ENCODE measurements at regions not wholly inside any gene's neighbourhood (a gene's known extent, or its start where the extent isn't known, plus 50 kb on each side); places are given as distances from the start of the nearest gene placed in this dataset.

- intact Hi-C loops (cut with DNase I), result no loop called here
- no peak for TF ChIP-seq CTCF (IDR thresholded peaks at IDR 0.05)
- ATAC-seq, result peak in 1 of 4 donors; percentile 9
- Histone ChIP-seq H3K4me1 (peaks cover 0 to 6% (median 0%) of the 10 kb centered on the region in 3 donors), H3K36me3 (no peaks in the 10 kb centered on the region), H3K9me3 (no peaks in the 10 kb centered on the region), H3K27me3 (no peaks in the 10 kb centered on the region), H3K4me3 (no peak overlapping the region), H3K27ac (no peak overlapping the region)
- no peak for DNase-seq
- WGBS, 2 donors, result 64 to 71% methylated on average over 2 of the region's 2 CpGs
- no peak for FAIRE-seq
These were observed 86.9 kb downstream of the FGF9 start for GRCh38 chr13:21757763-21758162.

DNA sequence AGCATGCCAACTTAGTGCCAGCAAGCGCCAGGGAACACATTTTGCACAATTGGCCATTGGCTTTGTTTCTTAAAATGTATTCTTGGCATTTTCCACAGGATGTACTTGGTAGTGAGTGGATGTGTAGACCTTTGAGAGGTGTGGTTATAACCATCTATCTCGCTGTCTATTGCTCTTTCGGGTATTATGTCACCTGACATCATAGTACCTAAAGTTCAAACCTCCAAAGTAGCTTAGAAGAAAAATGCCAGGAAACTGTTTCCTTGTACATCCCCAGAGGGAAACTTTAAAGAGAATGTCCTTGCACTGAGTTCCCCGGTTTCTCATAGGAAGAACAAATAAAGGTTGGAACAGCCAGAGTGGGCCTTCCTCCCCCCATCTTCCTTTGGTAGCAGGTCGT is 87.6 kb downstream of the FGF9 start:
- no peak for DNase-seq
- peak overlapping the region in 1 of 4 donors; percentile 65 for H3K27ac ChIP-seq
- intact Hi-C loops (cut with DNase I), result no loop called here
- H3K4me1 ChIP-seq, result peaks cover 0 to 1% (median 0%) of the 10 kb centered on the region in 3 donors
- FAIRE-seq, result no peak
- no peak for TF ChIP-seq CTCF (IDR thresholded peaks at IDR 0.05)
- no peaks in the 10 kb centered on the region for H3K36me3 ChIP-seq
- ATAC-seq, result no peak
- H3K9me3 ChIP-seq, result no peaks in the 10 kb centered on the region
- H3K27me3 ChIP-seq, result no peaks in the 10 kb centered on the region
- no peak overlapping the region for H3K4me3 ChIP-seq
- WGBS, 2 donors, result 82 to 84% methylated on average over 5 of the region's 5 CpGs

DNA sequence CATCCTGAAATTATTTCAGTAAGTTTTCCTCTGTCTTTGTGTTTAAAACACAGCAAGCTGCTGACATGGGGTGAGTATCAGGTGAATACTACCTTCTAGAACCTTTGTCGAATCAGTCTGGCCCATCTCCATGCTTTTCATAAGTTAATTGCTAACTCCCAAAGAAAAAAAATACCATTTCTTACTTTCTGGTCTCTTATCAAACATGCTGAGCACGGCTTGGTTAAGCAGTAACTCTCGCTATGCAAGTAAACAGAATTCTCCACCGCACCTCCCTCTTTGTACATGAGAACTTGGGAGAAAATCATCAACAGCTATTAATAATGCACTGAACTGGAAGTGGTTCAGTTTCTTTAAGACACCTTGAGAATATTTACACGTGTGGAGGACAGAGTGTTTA is 88.6 kb downstream of the FGF9 start:
- DNase-seq, result peak in 3 of 6 donors; percentile 9 to 37 (median 14)
- no peak for TF ChIP-seq CTCF (IDR thresholded peaks at IDR 0.05)

DNA sequence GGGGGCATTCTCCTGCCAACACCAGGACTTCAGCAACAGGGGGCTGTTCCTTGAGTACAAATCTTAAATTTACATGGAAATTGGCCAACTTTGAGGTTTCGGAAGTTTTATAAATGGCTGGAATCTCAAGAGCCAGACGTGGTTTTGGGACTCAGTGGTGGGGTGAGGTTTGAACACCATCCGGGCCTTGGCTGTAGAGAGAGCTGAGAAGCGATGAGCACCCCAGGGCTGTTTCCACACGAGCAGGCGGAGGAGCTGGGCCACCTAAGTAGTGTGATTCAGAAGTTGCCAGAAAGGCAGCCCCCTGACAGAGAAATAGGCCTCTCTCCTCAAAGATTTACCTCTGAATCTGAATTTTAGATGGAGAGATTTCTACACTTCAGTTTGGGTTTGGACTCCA is 89.0 kb downstream of the FGF9 start:
- no peaks in the 10 kb centered on the region for H3K27me3 ChIP-seq
- TF ChIP-seq CTCF (IDR thresholded peaks at IDR 0.05), result no peak
- DNase-seq (no peak), FAIRE-seq (no peak), ATAC-seq (peak in 3 of 4 donors; percentile 19 to 24 (median 21))
- H3K4me3 ChIP-seq, result no peak overlapping the region
- WGBS, 2 donors, result 65 to 68% methylated on average over 6 of the region's 6 CpGs
- H3K9me3 ChIP-seq, result no peaks in the 10 kb centered on the region
- H3K36me3 ChIP-seq, result no peaks in the 10 kb centered on the region
- H3K27ac ChIP-seq, result peak overlapping the region in 3 of 4 donors; percentile 10 to 65 (median 11)
- H3K4me1 ChIP-seq, result no peaks in the 10 kb centered on the region
- intact Hi-C loops (cut with DNase I), result no loop called here

More for the DNA sequence above, 88.6 kb downstream of the FGF9 start:
- no peaks in the 10 kb centered on the region for H3K9me3 ChIP-seq
- H3K27ac ChIP-seq, result peak overlapping the region in 3 of 4 donors; percentile 10 to 65 (median 11)
- H3K4me3 ChIP-seq, result no peak overlapping the region
- no peak for FAIRE-seq
- H3K36me3 ChIP-seq, result no peaks in the 10 kb centered on the region
- ATAC-seq, result peak; percentile 68 to 90 (median 82)
- no peaks in the 10 kb centered on the region for H3K4me1 ChIP-seq
- no peaks in the 10 kb centered on the region for H3K27me3 ChIP-seq
- intact Hi-C loops (cut with DNase I), result no loop called here
- WGBS, 2 donors, result 16 to 17% methylated on average over 5 of the region's 5 CpGs

DNA sequence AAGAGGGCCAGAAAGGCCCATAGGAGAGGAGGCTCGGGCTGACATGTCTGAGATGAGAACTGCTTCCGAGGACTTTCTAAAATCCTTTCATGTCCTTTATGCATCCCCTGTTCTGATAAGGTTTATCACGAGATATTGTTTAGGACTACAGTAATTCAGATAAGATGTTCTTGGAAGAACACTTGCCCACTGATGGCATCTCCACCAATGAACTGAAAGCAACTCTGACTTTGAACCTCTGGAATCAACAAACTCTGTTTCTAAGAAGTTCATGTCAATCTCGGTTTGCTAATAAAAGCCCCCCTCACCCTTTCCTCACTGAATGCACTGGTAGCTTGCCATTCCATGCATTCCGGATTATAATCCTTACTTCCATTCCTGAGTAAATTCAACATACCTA is 90.9 kb downstream of the FGF9 start:
- H3K9me3 ChIP-seq, result no peaks in the 10 kb centered on the region
- no peaks in the 10 kb centered on the region for H3K4me1 ChIP-seq
- no peaks in the 10 kb centered on the region for H3K27me3 ChIP-seq
- FAIRE-seq (no peak), ATAC-seq (no peak), DNase-seq (no peak)
- WGBS, 2 donors, result 71 to 78% methylated on average over 5 of the region's 5 CpGs
- no peak for TF ChIP-seq CTCF (IDR thresholded peaks at IDR 0.05)
- H3K27ac ChIP-seq, result no peak overlapping the region
- H3K4me3 ChIP-seq, result no peak overlapping the region
- intact Hi-C loops (cut with DNase I), result no loop called here
- no peaks in the 10 kb centered on the region for H3K36me3 ChIP-seq
